Vagina (tissue), 2 donors: ENCODE measurements at regions not wholly inside any gene's neighbourhood (a gene's known extent, or its start where the extent isn't known, plus 50 kb on each side); places are given as distances from the start of the nearest gene placed in this dataset.

Source experiments
- CTCF ChIP-seq, 3 experiments: fragments of 450-650 bp in 2 of 3; fragments of 200-600 bp in 1 of 3; sonication (generic) in 1 of 3; IDR thresholded peaks; one replicate each; pipeline ENCODE4 v1.5.1; 2017 to 2019; ENCODE audit warnings: antibody characterized with exemption in 3 of 3, mild to moderate bottlenecking in 2 of 3, moderate library complexity in 2 of 3
- POLR2A ChIP-seq, 2 donors: fragments of 450-650 bp; IDR thresholded peaks; one replicate each; pipeline ENCODE4 v1.6.1; 2017; ENCODE audit warnings: antibody characterized with exemption in 2 of 2, mild to moderate bottlenecking in 2 of 2, moderate library complexity in 2 of 2
- POLR2AphosphoS5 ChIP-seq, 2 donors: sonication (generic); formaldehyde crosslinking; IDR thresholded peaks; one replicate each; pipeline ENCODE4 v1.9.0; 2017; ENCODE audit warnings: antibody characterized with exemption in 2 of 2, mild to moderate bottlenecking in 2 of 2, low read depth in 1 of 2; ENCODE audit not compliant: insufficient read depth in 1 of 2

DNA sequence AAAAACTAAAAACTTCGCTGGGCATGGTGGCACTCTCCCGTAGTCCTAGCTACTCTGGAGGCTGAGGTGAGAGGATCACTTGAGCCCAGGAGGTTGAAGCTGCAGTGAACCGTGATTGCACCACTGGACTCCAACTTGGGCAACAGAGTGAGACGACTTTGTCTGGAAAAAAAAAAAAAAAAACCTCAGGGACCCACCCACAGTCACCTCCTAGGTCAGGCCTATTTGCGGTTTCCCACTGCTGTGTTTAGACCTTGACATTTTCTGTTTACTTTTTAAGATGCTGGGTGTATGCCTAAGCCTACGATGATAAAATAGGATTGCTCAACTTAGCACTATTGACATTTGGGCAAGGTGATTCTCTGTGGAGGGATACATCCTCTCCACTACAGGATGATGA lies 197.4 kb upstream of the TBL1X start:
- TF ChIP-seq POLR2AphosphoS5 (IDR thresholded peaks at IDR 0.05; ENCODE audit: insufficient read depth in 1 of 2, low read depth in 1 of 2): no peak
- TF ChIP-seq CTCF (IDR thresholded peaks at IDR 0.05): no peak
- no peak for TF ChIP-seq POLR2A (IDR thresholded peaks at IDR 0.05)
